H1 (cell line): ENCODE measurements at regions not wholly inside any gene's neighbourhood (a gene's known extent, or its start where the extent isn't known, plus 50 kb on each side); places are given as distances from the start of the nearest gene placed in this dataset.

Experiments used
- CBX5 ChIP-seq: fragments of 300-800, 300-1000 bp; sonication (generic); IDR thresholded peaks from 2 replicates; pipeline ENCODE4 v1.7.1; 2016; ENCODE audit warnings: antibody characterized with exemption, low read length, low read depth
- CEBPB ChIP-seq: IDR thresholded peaks from 2 replicates; pipeline ENCODE4 v1.6.1; 2012; ENCODE audit warnings: low read depth, low read length
- CTCF ChIP-seq, 3 experiments: IDR thresholded peaks; 1 replicate in 2 of 3; 2 replicates in 1 of 3; pipeline versions ENCODE4 v1.5.1 to v1.6.1; 2011; ENCODE audit warnings: low read length in 3 of 3, mild to moderate bottlenecking in 3 of 3, inconsistent platforms in 2 of 3, low read depth in 1 of 3, moderate library complexity in 1 of 3; ENCODE audit not compliant: insufficient read depth in 1 of 3; ENCODE audit errors: control extremely low read depth in 1 of 3
- EP300 ChIP-seq, 2 experiments: IDR thresholded peaks; 1 replicate in 1 of 2; 2 replicates in 1 of 2; pipeline ENCODE4 v1.6.1; 2011 to 2012; ENCODE audit warnings: low read depth in 2 of 2, low read length in 2 of 2, mild to moderate bottlenecking in 2 of 2, borderline replicate concordance in 1 of 2, inconsistent platforms in 1 of 2, moderate library complexity in 1 of 2
- EZH2 ChIP-seq: fragments of 200-600 bp; sonication (generic); IDR thresholded peaks from 2 replicates; pipeline ENCODE4 v1.7.1; 2012; ENCODE audit warnings: low read depth, mild to moderate bottlenecking, moderate library complexity, low read length, inconsistent platforms; ENCODE audit not compliant: severe bottlenecking
- POLR2A ChIP-seq, 2 experiments: IDR thresholded peaks; 1 replicate in 1 of 2; 2 replicates in 1 of 2; pipeline ENCODE4 v1.6.1; 2011; ENCODE audit warnings: low read depth in 2 of 2, low read length in 2 of 2, mild to moderate bottlenecking in 2 of 2; ENCODE audit errors: control extremely low read depth in 1 of 2
- POLR2AphosphoS5 ChIP-seq: IDR thresholded peaks from 2 replicates; pipeline ENCODE4 v1.6.1; 2011; ENCODE audit warnings: low read depth, low read length
- RAD21 ChIP-seq, 2 experiments: IDR thresholded peaks in 1 of 2; conservative IDR thresholded peaks in 1 of 2; 2 replicates each; pipeline ENCODE4 v1.6.1; 2011; ENCODE audit warnings: low read depth in 2 of 2, low read length in 2 of 2, improper control_type of control experiment in 1 of 2, inconsistent platforms in 1 of 2, mild to moderate bottlenecking in 1 of 2, moderate library complexity in 1 of 2
- SIN3A ChIP-seq, 2 experiments: IDR thresholded peaks in 1 of 2; conservative IDR thresholded peaks in 1 of 2; 2 replicates each; pipeline ENCODE4 v1.6.1; 2011 to 2012; ENCODE audit warnings: low read length in 2 of 2, improper control_type of control experiment in 1 of 2, low read depth in 1 of 2, mild to moderate bottlenecking in 1 of 2
- SP4 ChIP-seq: IDR thresholded peaks from 2 replicates; pipeline ENCODE4 v1.6.1; 2012; ENCODE audit warnings: low read length, inconsistent platforms
- TAF1 ChIP-seq: IDR thresholded peaks from 2 replicates; pipeline ENCODE4 v1.6.1; 2011; ENCODE audit warnings: mild to moderate bottlenecking, low read depth, low read length
- USF2 ChIP-seq: IDR thresholded peaks from 2 replicates; pipeline ENCODE4 v1.6.1; 2011; ENCODE audit warnings: low read length, improper control_type of control experiment
- ZNF274 ChIP-seq: IDR thresholded peaks from 2 replicates; pipeline ENCODE4 v1.7.0; 2012; ENCODE audit warnings: low read length, borderline replicate concordance; ENCODE audit errors: extremely low read depth

DNA sequence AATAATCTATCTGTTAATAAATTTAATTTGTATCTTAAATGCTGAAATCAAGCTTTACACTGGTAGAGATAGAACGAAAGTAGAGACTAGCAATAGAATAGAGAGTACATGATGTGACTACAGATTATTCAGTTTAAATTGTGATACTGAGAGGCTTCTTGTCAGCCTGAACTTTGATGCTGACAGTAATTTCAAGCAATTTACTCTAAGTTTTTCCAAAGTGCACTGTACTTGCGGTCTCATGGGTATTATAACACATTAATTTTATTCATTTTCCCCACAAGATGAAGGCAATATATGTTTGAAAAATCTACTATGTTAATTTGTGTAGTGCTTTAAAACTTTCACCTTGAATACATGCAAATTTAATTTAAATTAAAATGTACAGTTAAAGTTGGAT lies 914.0 kb upstream of the FBXO33 start:
- TF ChIP-seq CEBPB (no peak), CTCF (IDR thresholded peaks at IDR 0.05; ENCODE audit: control extremely low read depth in 1 of 3, insufficient read depth in 1 of 3, low read depth in 1 of 3, low read length in 3 of 3) (no peak), ZNF274 (no peak), POLR2A (IDR thresholded peaks at IDR 0.05; ENCODE audit: control extremely low read depth in 1 of 2, low read depth in 2 of 2, low read length in 2 of 2) (no peak), EZH2 (no peak), USF2 (no peak), SP4 (no peak), SIN3A (conservative IDR thresholded peaks at IDR 0.05 in 1 of 2, IDR thresholded peaks at IDR 0.05 in 1 of 2; ENCODE audit: low read depth in 1 of 2, low read length in 2 of 2) (no peak), TAF1 (no peak), CBX5 (no peak), POLR2AphosphoS5 (no peak), EP300 (IDR thresholded peaks at IDR 0.05; ENCODE audit: borderline replicate concordance in 1 of 2, low read depth in 2 of 2, low read length in 2 of 2) (no peak), RAD21 (IDR thresholded peaks at IDR 0.05 in 1 of 2, conservative IDR thresholded peaks at IDR 0.05 in 1 of 2; ENCODE audit: low read depth in 2 of 2, low read length in 2 of 2) (no peak)
